CD14-positive monocyte (primary cell): ENCODE measurements at regions not wholly inside any gene's neighbourhood (a gene's known extent, or its start where the extent isn't known, plus 50 kb on each side); places are given as distances from the start of the nearest gene placed in this dataset.

Source experiments
- DNase-seq, 3 donors: peaks; one replicate each; pipeline ENCODE4 v3.0.0-alpha.2; 2011 to 2022
- H2AFZ ChIP-seq: 2 replicates; pipeline ENCODE4 v1.6.0; 2012; ENCODE audit warnings: mild to moderate bottlenecking, low read depth, low read length, inconsistent platforms; ENCODE audit not compliant: insufficient read depth, poor library complexity, severe bottlenecking
- H3K27ac ChIP-seq, 2 donors: 1 replicate in 1 of 2; 2 replicates in 1 of 2; pipeline ENCODE4 v1.5.1; 2012 to 2013; ENCODE audit warnings: low read length in 2 of 2, control low read depth in 1 of 2, inconsistent platforms in 1 of 2, low read depth in 1 of 2, mild to moderate bottlenecking in 1 of 2
- H3K27me3 ChIP-seq, 2 donors: one replicate each; pipeline versions ENCODE4 v1.6.0 to v1.6.1; 2011 to 2013; ENCODE audit warnings: low read length in 2 of 2; ENCODE audit not compliant: control insufficient read depth in 2 of 2, insufficient read depth in 2 of 2
- H3K36me3 ChIP-seq, 2 donors: replicated peaks in 1 of 2; 1 replicate in 1 of 2; 2 replicates in 1 of 2; pipeline versions ENCODE4 v1.5.1 to v1.6.1; 2012 to 2013; ENCODE audit warnings: low read length in 2 of 2, control low read depth in 1 of 2, inconsistent platforms in 1 of 2, mild to moderate bottlenecking in 1 of 2; ENCODE audit not compliant: insufficient read depth in 2 of 2, control insufficient read depth in 1 of 2
- H3K4me1 ChIP-seq, 2 donors: 1 replicate in 1 of 2; 2 replicates in 1 of 2; pipeline versions ENCODE4 v1.5.1 to v1.6.1; 2012 to 2013; ENCODE audit warnings: low read length in 2 of 2, control low read depth in 1 of 2, inconsistent platforms in 1 of 2, mild to moderate bottlenecking in 1 of 2, moderate library complexity in 1 of 2; ENCODE audit not compliant: insufficient read depth in 2 of 2, control insufficient read depth in 1 of 2
- H3K4me2 ChIP-seq: replicated peaks from 2 replicates; pipeline ENCODE3; 2012; ENCODE audit warnings: low read length, moderate library complexity, mild to moderate bottlenecking; ENCODE audit not compliant: poor library complexity, severe bottlenecking; ENCODE audit errors: extremely low read depth
- H3K4me3 ChIP-seq, 3 experiments: fragments of 200-600 bp in 1 of 3; sonication (generic) in 1 of 3; replicated peaks in 1 of 3; 1 replicate in 2 of 3; 2 replicates in 1 of 3; pipeline ENCODE4 v1.5.1; 2011 to 2013; ENCODE audit warnings: low read length in 3 of 3, mild to moderate bottlenecking in 3 of 3, control low read depth in 2 of 3, low read depth in 2 of 3, inconsistent platforms in 1 of 3, moderate library complexity in 1 of 3
- H3K79me2 ChIP-seq: 2 replicates; pipeline ENCODE4 v1.6.0; 2012; ENCODE audit warnings: mild to moderate bottlenecking, control low read depth, inconsistent platforms, low read length, moderate library complexity; ENCODE audit not compliant: insufficient read depth
- H3K9ac ChIP-seq: 2 replicates; pipeline ENCODE4 v1.6.0; 2017; ENCODE audit warnings: low read length, mild to moderate bottlenecking; ENCODE audit not compliant: insufficient read depth, poor library complexity, severe bottlenecking
- H3K9me3 ChIP-seq, 2 donors: replicated peaks in 1 of 2; 1 replicate in 1 of 2; 2 replicates in 1 of 2; pipeline versions ENCODE4 v1.5.1 to v1.6.1; 2012 to 2013; ENCODE audit warnings: low read length in 2 of 2, control low read depth in 1 of 2; ENCODE audit not compliant: control insufficient read depth in 1 of 2, insufficient read depth in 1 of 2
- H4K20me1 ChIP-seq: 2 replicates; pipeline ENCODE4 v1.6.0; 2012; ENCODE audit warnings: mild to moderate bottlenecking, low read length, control low read depth, moderate library complexity; ENCODE audit not compliant: insufficient read depth
- H3K27ac Mint-ChIP-seq, 7 donors: one replicate each; pipeline ENCODE4 v1.8.0; 2020; ENCODE audit warnings: mild to moderate bottlenecking in 7 of 7, mixed read lengths in 7 of 7, moderate library complexity in 6 of 7, inconsistent platforms in 2 of 7
- H3K27me3 Mint-ChIP-seq, 3 donors: one replicate each; pipeline ENCODE4 v1.8.0; 2021 to 2022; ENCODE audit warnings: low read depth in 3 of 3, mild to moderate bottlenecking in 3 of 3, mixed read lengths in 3 of 3, moderate library complexity in 3 of 3, inconsistent platforms in 1 of 3
- H3K36me3 Mint-ChIP-seq, 2 donors: one replicate each; pipeline ENCODE4 v1.8.0; 2020; ENCODE audit warnings: mixed read lengths in 2 of 2, inconsistent platforms in 1 of 2, mild to moderate bottlenecking in 1 of 2
- H3K4me1 Mint-ChIP-seq: one replicate; pipeline ENCODE4 v1.8.0; 2020; ENCODE audit warnings: mild to moderate bottlenecking, mixed read lengths
- H3K4me3 Mint-ChIP-seq, 2 donors: one replicate each; pipeline ENCODE4 v1.8.0; 2020; ENCODE audit warnings: mild to moderate bottlenecking in 2 of 2, mixed read lengths in 2 of 2, moderate library complexity in 1 of 2
- H3K9me3 Mint-ChIP-seq, 7 donors: one replicate each; pipeline ENCODE4 v1.8.0; 2020 to 2022; ENCODE audit warnings: mixed read lengths in 7 of 7, mild to moderate bottlenecking in 6 of 7, moderate library complexity in 6 of 7, inconsistent platforms in 2 of 7
- CTCF ChIP-seq: fragments of 200-600 bp; IDR thresholded peaks from one replicate; pipeline ENCODE4 v1.8.0; 2022; ENCODE audit warnings: antibody characterized with exemption, mild to moderate bottlenecking
- WGBS: methylation state at CpG from one replicate; pipeline ENCODE4 v1.1.5; 2013; ENCODE audit warnings: missing lambda C conversion rate; ENCODE audit not compliant: insufficient coverage; 5-methylcytosine and 5-hydroxymethylcytosine counted together
- intact Hi-C, 2 donors: fragments of 100-400 bp; cut with micrococcal nuclease; formaldehyde crosslinking; loops; one replicate each; pipeline versions ENCODE4 v1.15.0 to v1.15.1; 2023

- Mint-ChIP-seq H3K4me3 (no peak overlapping the region), H3K27me3 (peaks cover 0 to 3% (median 1%) of the 10 kb centered on the region in 3 donors), H3K4me1 (no peaks in the 10 kb centered on the region), H3K27ac (no peak overlapping the region), H3K36me3 (no peaks in the 10 kb centered on the region), H3K9me3 (peaks cover 0 to 2% (median 0%) of the 10 kb centered on the region in 7 donors)
- Histone ChIP-seq H3K4me2 (no peak overlapping the region), H3K27ac (no peak overlapping the region), H3K79me2 (no peaks in the 10 kb centered on the region), H3K27me3 (no peaks in the 10 kb centered on the region), H3K36me3 (no peaks in the 10 kb centered on the region), H2AFZ (no peak overlapping the region), H3K9ac (no peak overlapping the region), H3K4me3 (no peak overlapping the region), H4K20me1 (no peaks in the 10 kb centered on the region), H3K9me3 (no peaks in the 10 kb centered on the region), H3K4me1 (no peaks in the 10 kb centered on the region)
- TF ChIP-seq CTCF = no peak
- WGBS = 60% methylated on average over 3 of the region's 4 CpGs
- no peak for DNase-seq
- intact Hi-C loops = no loop called here
Measured at GRCh38 chr4:67134616-67135015, 410.7 kb downstream of the CENPC start.

- no peak overlapping the region for H3K4me3 ChIP-seq
- no peak for TF ChIP-seq CTCF
- peaks cover 0 to 2% (median 0%) of the 10 kb centered on the region in 7 donors for H3K9me3 Mint-ChIP-seq
- no peak overlapping the region for H3K27ac ChIP-seq
- H3K4me1 Mint-ChIP-seq = no peaks in the 10 kb centered on the region
- intact Hi-C loops = no loop called here
- peaks cover 0 to 3% (median 1%) of the 10 kb centered on the region in 3 donors for H3K27me3 Mint-ChIP-seq
- no peaks in the 10 kb centered on the region for H3K9me3 ChIP-seq
- no peak overlapping the region for H2AFZ ChIP-seq
- no peaks in the 10 kb centered on the region for H3K27me3 ChIP-seq
- H4K20me1 ChIP-seq = no peaks in the 10 kb centered on the region
- no peaks in the 10 kb centered on the region for H3K4me1 ChIP-seq
- H3K27ac Mint-ChIP-seq = no peak overlapping the region
- no peak overlapping the region for H3K4me2 ChIP-seq
- no peaks in the 10 kb centered on the region for H3K79me2 ChIP-seq
- no CpG with 5 or more reads among the region's 2 CpGs for WGBS
- DNase-seq = no peak
- no peak overlapping the region for H3K9ac ChIP-seq
- no peaks in the 10 kb centered on the region for H3K36me3 ChIP-seq
- no peak overlapping the region for H3K4me3 Mint-ChIP-seq
- no peaks in the 10 kb centered on the region for H3K36me3 Mint-ChIP-seq
Measured at GRCh38 chr4:67133162-67133561, 412.1 kb downstream of the CENPC start.
